Kidney epithelial cell (primary cell): ENCODE measurements at regions not wholly inside any gene's neighbourhood (a gene's known extent, or its start where the extent isn't known, plus 50 kb on each side); places are given as distances from the start of the nearest gene placed in this dataset.

Experiments
- DNase-seq: peaks from one replicate; pipeline ENCODE4 v3.0.0-alpha.2; 2010; ENCODE audit warnings: low read depth
- H3K27me3 ChIP-seq: 2 replicates; pipeline ENCODE4 v1.6.0; 2011; ENCODE audit warnings: low read length; ENCODE audit not compliant: control insufficient read depth, insufficient read depth
- H3K36me3 ChIP-seq: 2 replicates; pipeline ENCODE4 v1.5.1; 2011; ENCODE audit warnings: low read length; ENCODE audit not compliant: control insufficient read depth, insufficient read depth
- H3K4me3 ChIP-seq: 2 replicates; pipeline ENCODE4 v1.5.1; 2011; ENCODE audit warnings: low read depth, mild to moderate bottlenecking, control low read depth, low read length
- CTCF ChIP-seq: IDR thresholded peaks from 2 replicates; pipeline ENCODE4 v1.5.1; 2011; ENCODE audit warnings: mild to moderate bottlenecking, moderate library complexity, low read length, control low read depth, inconsistent platforms; ENCODE audit not compliant: insufficient read depth, poor library complexity, severe bottlenecking

- no peak for TF ChIP-seq CTCF
- no peak overlapping the region for H3K4me3 ChIP-seq
- no peaks in the 10 kb centered on the region for H3K27me3 ChIP-seq
- no peak for DNase-seq
- H3K36me3 ChIP-seq = no peaks in the 10 kb centered on the region
These were observed 176.0 kb upstream of the PELI2 start for GRCh38 chr14:55942076-55942654.

GRCh38 chr14:55942826-55943225, 175.4 kb upstream of the PELI2 start:
- Histone ChIP-seq H3K36me3 (no peaks in the 10 kb centered on the region), H3K27me3 (no peaks in the 10 kb centered on the region), H3K4me3 (no peak overlapping the region)
- no peak for TF ChIP-seq CTCF
- no peak for DNase-seq

GRCh38 chr14:55944757-55945156, 173.5 kb upstream of the PELI2 start:
- TF ChIP-seq CTCF = no peak
- DNase-seq = no peak
- H3K27me3 ChIP-seq = no peaks in the 10 kb centered on the region
- H3K36me3 ChIP-seq = no peaks in the 10 kb centered on the region
- H3K4me3 ChIP-seq = no peak overlapping the region

GRCh38 chr14:55946231-55946630, 172.0 kb upstream of the PELI2 start:
- no peaks in the 10 kb centered on the region for H3K27me3 ChIP-seq
- no peak for TF ChIP-seq CTCF

GRCh38 chr14:55948399-55948798, 169.8 kb upstream of the PELI2 start:
- no peaks in the 10 kb centered on the region for H3K27me3 ChIP-seq
- no peaks in the 10 kb centered on the region for H3K36me3 ChIP-seq
- no peak for DNase-seq
- H3K4me3 ChIP-seq = no peak overlapping the region
- no peak for TF ChIP-seq CTCF

More at GRCh38 chr14:55946231-55946630, 172.0 kb upstream of the PELI2 start:
- H3K36me3 ChIP-seq = no peaks in the 10 kb centered on the region
- H3K4me3 ChIP-seq = no peak overlapping the region
- DNase-seq = no peak

- H3K27me3 ChIP-seq = no peaks in the 10 kb centered on the region
- no peak for DNase-seq
- no peaks in the 10 kb centered on the region for H3K36me3 ChIP-seq
- no peak overlapping the region for H3K4me3 ChIP-seq
- no peak for TF ChIP-seq CTCF
These were observed 168.5 kb upstream of the PELI2 start for GRCh38 chr14:55949708-55950107.
